MM.1S (cell line): ENCODE measurements at regions not wholly inside any gene's neighbourhood (a gene's known extent, or its start where the extent isn't known, plus 50 kb on each side); places are given as distances from the start of the nearest gene placed in this dataset.

ENCODE experiments used
- EZH2 ChIP-seq: fragments of 300-600 bp; sonication (generic); optimal IDR thresholded peaks from 2 replicates; pipeline ENCODE3; 2017; ENCODE audit warnings: low read depth, mild to moderate bottlenecking, antibody characterized with exemption, low read length, mixed read lengths
- TF ChIP-seq, protein P1 (sequence below): fragments of 300-600 bp; sonication (generic); IDR thresholded peaks from 2 replicates; pipeline ENCODE4 v1.5.1; 2016; ENCODE audit warnings: antibody characterized with exemption, low read length, mixed read lengths

DNA sequence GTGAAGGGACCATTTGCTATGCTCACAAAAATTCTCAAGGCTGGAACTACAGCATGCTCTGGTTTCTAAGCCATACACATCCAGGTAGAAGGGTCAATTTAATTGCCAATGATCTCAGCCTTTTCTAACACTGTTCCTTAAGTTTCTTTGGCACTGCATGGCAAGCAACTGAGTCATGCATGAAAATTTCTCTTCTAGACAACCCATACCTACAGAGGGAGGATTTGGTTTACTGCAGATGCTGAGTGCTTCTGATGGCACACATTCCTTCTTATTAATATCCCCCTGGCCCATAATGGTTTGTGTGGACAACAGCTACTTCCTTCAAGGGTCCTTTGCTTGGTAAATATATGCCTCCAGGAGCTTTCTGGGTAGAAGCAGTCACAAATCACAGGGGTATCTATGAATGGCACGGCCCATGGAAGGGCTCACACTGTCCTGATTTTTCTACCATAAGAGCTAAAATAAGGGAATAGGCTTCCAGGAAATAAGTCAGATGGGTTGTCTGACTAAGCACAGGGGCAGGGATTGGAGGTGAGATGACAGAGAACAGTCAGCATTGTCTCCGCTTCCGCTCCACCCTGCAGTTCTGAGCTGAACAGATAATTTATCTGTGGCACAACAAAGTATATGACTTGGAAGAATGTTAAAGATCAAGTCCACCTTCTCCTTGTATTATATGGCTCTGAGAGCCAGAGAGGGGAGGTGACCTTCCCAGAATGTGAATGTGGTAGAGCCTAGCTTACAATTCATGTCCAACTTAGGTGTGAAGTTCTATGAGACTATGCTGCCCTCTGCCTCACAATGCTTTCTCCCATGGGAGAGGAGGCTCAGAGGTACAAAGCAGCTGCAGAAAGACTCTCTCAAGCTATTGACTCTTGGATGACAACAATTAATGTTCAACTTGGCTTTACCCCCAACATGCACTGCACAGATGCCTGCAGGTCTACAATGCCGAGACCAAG lies 199.2 kb upstream of the TNP1 start:
- no peak for TF ChIP-seq EZH2
- TF ChIP-seq, protein P1, sequence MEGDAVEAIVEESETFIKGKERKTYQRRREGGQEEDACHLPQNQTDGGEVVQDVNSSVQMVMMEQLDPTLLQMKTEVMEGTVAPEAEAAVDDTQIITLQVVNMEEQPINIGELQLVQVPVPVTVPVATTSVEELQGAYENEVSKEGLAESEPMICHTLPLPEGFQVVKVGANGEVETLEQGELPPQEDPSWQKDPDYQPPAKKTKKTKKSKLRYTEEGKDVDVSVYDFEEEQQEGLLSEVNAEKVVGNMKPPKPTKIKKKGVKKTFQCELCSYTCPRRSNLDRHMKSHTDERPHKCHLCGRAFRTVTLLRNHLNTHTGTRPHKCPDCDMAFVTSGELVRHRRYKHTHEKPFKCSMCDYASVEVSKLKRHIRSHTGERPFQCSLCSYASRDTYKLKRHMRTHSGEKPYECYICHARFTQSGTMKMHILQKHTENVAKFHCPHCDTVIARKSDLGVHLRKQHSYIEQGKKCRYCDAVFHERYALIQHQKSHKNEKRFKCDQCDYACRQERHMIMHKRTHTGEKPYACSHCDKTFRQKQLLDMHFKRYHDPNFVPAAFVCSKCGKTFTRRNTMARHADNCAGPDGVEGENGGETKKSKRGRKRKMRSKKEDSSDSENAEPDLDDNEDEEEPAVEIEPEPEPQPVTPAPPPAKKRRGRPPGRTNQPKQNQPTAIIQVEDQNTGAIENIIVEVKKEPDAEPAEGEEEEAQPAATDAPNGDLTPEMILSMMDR: no peak
